ENCODE measurements at regions not wholly inside any gene's neighbourhood (a gene's known extent, or its start where the extent isn't known, plus 50 kb on each side); places are given as distances from the start of the nearest gene placed in this dataset.

DNA sequence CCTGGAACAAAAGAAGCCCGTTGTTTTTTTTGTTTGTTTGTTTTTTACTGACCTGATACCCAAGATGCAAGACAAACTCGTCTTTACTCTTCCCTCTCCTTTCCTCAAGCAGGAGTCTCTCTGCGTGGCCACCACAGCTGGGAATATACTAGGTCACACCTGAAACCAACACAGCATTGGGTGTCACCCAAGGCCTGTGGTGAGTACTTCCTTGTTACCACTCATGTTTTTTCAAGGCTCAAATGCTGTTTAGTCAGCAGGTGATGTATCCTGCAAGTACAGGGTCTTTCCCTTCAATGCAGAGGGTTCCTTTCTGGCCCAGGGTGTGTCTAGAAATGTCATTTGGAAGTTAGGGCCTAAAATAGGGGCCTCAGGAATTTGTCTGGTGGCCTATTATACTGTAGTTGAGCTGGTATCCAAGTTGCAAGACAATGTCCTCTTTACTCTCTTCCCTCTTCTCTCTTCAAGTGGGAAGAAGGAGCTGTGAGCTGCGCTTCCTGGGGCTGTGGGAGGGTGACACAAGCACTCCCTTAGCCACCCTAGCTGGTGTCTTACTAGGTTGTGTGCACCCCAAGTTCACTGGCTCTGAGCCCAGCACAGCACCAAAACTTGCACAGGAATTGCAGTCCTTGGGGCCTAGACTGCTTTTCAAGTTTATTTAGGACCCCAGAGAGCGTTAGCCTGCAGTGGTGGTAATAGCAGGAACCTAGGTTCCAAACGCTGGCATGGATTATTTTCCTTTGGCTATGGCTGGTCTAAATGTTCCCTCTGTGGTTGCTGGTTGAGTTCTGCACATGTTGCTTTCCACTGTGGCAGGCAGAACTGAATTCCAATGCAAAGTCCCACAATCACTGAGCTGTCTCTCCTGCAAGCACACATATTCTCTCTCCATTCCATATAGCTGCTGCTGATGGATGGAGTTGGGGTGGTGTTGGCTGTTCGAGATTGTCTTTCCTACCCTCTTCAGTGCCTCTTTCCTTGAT is 91.4 kb upstream of the LYPLAL1 start:
- no peak for TF ChIP-seq ELF1 (IDR thresholded peaks at IDR 0.05; ENCODE audit: borderline replicate concordance, low read depth)
- Histone ChIP-seq H3K4me1 (ENCODE audit: control insufficient read depth in 1 of 2, insufficient read depth in 2 of 2, low read length in 2 of 2) (no peaks in the 10 kb centered on the region), H3K9ac (ENCODE audit: low read length) (no peak overlapping the region), H3K27ac (ENCODE audit: low read depth, low read length) (no peak overlapping the region), H3K79me2 (ENCODE audit: insufficient read depth, low read length) (no peaks in the 10 kb centered on the region), H3K9me3 (ENCODE audit: control insufficient read depth in 1 of 2, insufficient read depth in 1 of 2, low read depth in 1 of 2, low read length in 2 of 2) (no peaks in the 10 kb centered on the region), H3K9me2 (ENCODE audit: insufficient read depth) (no peaks in the 10 kb centered on the region), H3K27me3 (ENCODE audit: insufficient read depth, low read length) (no peaks in the 10 kb centered on the region), H3K36me3 (ENCODE audit: control insufficient read depth in 1 of 2, insufficient read depth in 2 of 2, low read length in 2 of 2) (no peaks in the 10 kb centered on the region), H3K4me2 (ENCODE audit: low read length) (no peak overlapping the region), H2AFZ (ENCODE audit: low read depth, low read length, poor library complexity, severe bottlenecking) (no peak overlapping the region), H3K4me3 (replicated peaks in 1 of 2; ENCODE audit: low read depth in 1 of 2, low read length in 2 of 2) (no peak overlapping the region), H4K20me1 (ENCODE audit: insufficient read depth) (no peaks in the 10 kb centered on the region)
- BruUV-seq (replicated peaks): no TSS peak
- ATAC-seq (no peak), DNase-seq (ENCODE audit: low read depth, low spot score) (no peak)
- ChIA-PET RAD21 (ENCODE audit: low non-redundant PET in 1 of 2, low total read pairs in 2 of 2, uncharacterized antibody in 2 of 2, unreplicated experiment in 2 of 2) (no interaction called here), CTCF (no interaction called here), POLR2A (no interaction called here)
- intact Hi-C loops (cut with micrococcal nuclease): no loop called here

DNA sequence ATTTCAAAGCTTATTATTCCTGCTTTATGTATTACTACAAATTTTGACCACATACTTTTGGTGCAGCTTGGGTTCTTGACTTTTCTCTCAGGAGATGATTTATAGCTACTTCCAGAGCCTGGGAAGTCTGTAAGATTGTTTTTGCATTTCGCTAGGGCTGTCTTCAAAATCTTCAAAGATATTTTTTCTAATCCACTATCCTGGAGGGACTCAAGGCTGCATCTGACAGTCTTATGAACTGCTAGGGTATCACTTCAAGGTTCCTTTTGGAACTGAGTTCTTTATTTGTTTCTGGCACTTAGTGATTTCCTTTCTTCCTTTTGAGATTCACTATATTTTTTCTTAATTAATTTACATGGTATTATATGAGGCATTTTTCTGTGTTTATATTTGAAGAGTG is 90.0 kb upstream of the LYPLAL1 start:
- intact Hi-C loops (cut with micrococcal nuclease): no loop called here
- RAD21 ChIA-PET (ENCODE audit: low non-redundant PET in 1 of 2, low total read pairs in 2 of 2, uncharacterized antibody in 2 of 2, unreplicated experiment in 2 of 2): no interaction called here
- ATAC-seq: no peak

More for the DNA sequence above, 90.0 kb upstream of the LYPLAL1 start:
- no peaks in the 10 kb centered on the region for H3K79me2 ChIP-seq (ENCODE audit: insufficient read depth, low read length)
- peaks cover 0 to 1% of the 10 kb centered on the region in 2 experiments; a peak in 1 of 4 replicates for H3K4me1 ChIP-seq (ENCODE audit: control insufficient read depth in 1 of 2, insufficient read depth in 2 of 2, low read length in 2 of 2)
- no peaks in the 10 kb centered on the region for H4K20me1 ChIP-seq (ENCODE audit: insufficient read depth)
- no peaks in the 10 kb centered on the region for H3K27me3 ChIP-seq (ENCODE audit: insufficient read depth, low read length)
- no peaks in the 10 kb centered on the region for H3K9me2 ChIP-seq (ENCODE audit: insufficient read depth)
- TF ChIP-seq, protein P1, sequence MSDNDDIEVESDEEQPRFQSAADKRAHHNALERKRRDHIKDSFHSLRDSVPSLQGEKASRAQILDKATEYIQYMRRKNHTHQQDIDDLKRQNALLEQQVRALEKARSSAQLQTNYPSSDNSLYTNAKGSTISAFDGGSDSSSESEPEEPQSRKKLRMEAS (IDR thresholded peaks at IDR 0.05): no peak
- TF ChIP-seq SRF (IDR thresholded peaks at IDR 0.05; ENCODE audit: low read depth) (no peak), EGR1 (IDR thresholded peaks at IDR 0.05; ENCODE audit: low read depth) (no peak), SP1 (IDR thresholded peaks at IDR 0.05; ENCODE audit: low read depth) (no peak)
- TF ChIP-seq, protein P2, sequence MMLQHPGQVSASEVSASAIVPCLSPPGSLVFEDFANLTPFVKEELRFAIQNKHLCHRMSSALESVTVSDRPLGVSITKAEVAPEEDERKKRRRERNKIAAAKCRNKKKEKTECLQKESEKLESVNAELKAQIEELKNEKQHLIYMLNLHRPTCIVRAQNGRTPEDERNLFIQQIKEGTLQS (IDR thresholded peaks at IDR 0.05): no peak
- no peak overlapping the region for H3K4me3 ChIP-seq (replicated peaks in 1 of 2; ENCODE audit: low read depth in 1 of 2, low read length in 2 of 2)
- H3K9me3 ChIP-seq (ENCODE audit: control insufficient read depth in 1 of 2, insufficient read depth in 1 of 2, low read depth in 1 of 2, low read length in 2 of 2): no peaks in the 10 kb centered on the region
- H2AFZ ChIP-seq (ENCODE audit: low read depth, low read length, poor library complexity, severe bottlenecking): no peak overlapping the region
- POLR2A ChIA-PET: no interaction called here
- CTCF ChIA-PET: no interaction called here
- no peaks in the 10 kb centered on the region for H3K36me3 ChIP-seq (ENCODE audit: control insufficient read depth in 1 of 2, insufficient read depth in 2 of 2, low read length in 2 of 2)
- no TSS peak for BruUV-seq (replicated peaks)
- H3K9ac ChIP-seq (ENCODE audit: low read length): no peak overlapping the region
- no peak overlapping the region for H3K27ac ChIP-seq (ENCODE audit: low read depth, low read length)
- DNase-seq (ENCODE audit: low read depth, low spot score): no peak
- no peak overlapping the region for H3K4me2 ChIP-seq (ENCODE audit: low read length)
